Thyroid gland (tissue), 4 donors: ENCODE measurements at regions not wholly inside any gene's neighbourhood (a gene's known extent, or its start where the extent isn't known, plus 50 kb on each side); places are given as distances from the start of the nearest gene placed in this dataset.

Experiments
- CTCF ChIP-seq, 6 experiments: fragments of 200-600 bp in 3 of 6; fragments of 450-650 bp in 3 of 6; sonication (generic) in 3 of 6; IDR thresholded peaks; one replicate each; pipeline ENCODE4 v1.5.1; 2016 to 2019; ENCODE audit warnings: antibody characterized with exemption in 6 of 6, mild to moderate bottlenecking in 2 of 6, inconsistent platforms in 1 of 6, moderate library complexity in 1 of 6
- POLR2A ChIP-seq, 2 donors: fragments of 450-650 bp; IDR thresholded peaks; one replicate each; pipeline ENCODE4 v1.6.1; 2017; ENCODE audit warnings: antibody characterized with exemption in 2 of 2, mild to moderate bottlenecking in 2 of 2, moderate library complexity in 1 of 2

GRCh38 chr14:58941629-58942028 lies 246.8 kb upstream of the DAAM1 start:
- no peak for TF ChIP-seq CTCF (IDR thresholded peaks at IDR 0.05)
- TF ChIP-seq POLR2A (IDR thresholded peaks at IDR 0.05), result no peak
